ENCODE measurements at regions not wholly inside any gene's neighbourhood (a gene's known extent, or its start where the extent isn't known, plus 50 kb on each side); places are given as distances from the start of the nearest gene placed in this dataset.

GRCh38 chr13:97109256-97109655 is 112.9 kb upstream of the MBNL2 start:
- no peak for ATAC-seq
- DNase-seq (ENCODE audit: low spot score): no peak
- intact Hi-C loops (cut with DNase I): no loop called here

- intact Hi-C loops (cut with DNase I): loop anchor here (10.0 kb wide), 2 partner anchors 235 to 325 kb away; partner anchors contain the start of gene RAP2A
- ATAC-seq (peak; percentile 96), DNase-seq (ENCODE audit: low spot score) (peak; percentile 95)
Observed at GRCh38 chr13:97109841-97110492, 112.2 kb upstream of the MBNL2 start.

- no peak for ATAC-seq
- intact Hi-C loops (cut with DNase I): loop anchor here (10.0 kb wide), 2 partner anchors 234 to 324 kb away; partner anchors contain the start of gene RAP2A
- DNase-seq (ENCODE audit: low spot score): no peak
Observed at GRCh38 chr13:97110936-97111335, 111.2 kb upstream of the MBNL2 start.

- intact Hi-C loops (cut with DNase I): loop anchor here (2.0 to 10.0 kb wide), 3 partner anchors 115 to 323 kb away; partner anchors contain the start of gene RAP2A
- DNase-seq (ENCODE audit: low spot score) (no peak), ATAC-seq (no peak)
Observed at GRCh38 chr13:97111756-97112155, 110.4 kb upstream of the MBNL2 start.

GRCh38 chr13:97112446-97113152 is 109.5 kb upstream of the MBNL2 start:
- DNase-seq (ENCODE audit: low spot score): no peak
- intact Hi-C loops (cut with DNase I): loop anchor here (2.0 to 10.0 kb wide), 3 partner anchors 114 to 322 kb away; partner anchors contain the start of gene RAP2A
- no peak for ATAC-seq

GRCh38 chr13:97113231-97114001 is 108.7 kb upstream of the MBNL2 start:
- ATAC-seq: no peak
- DNase-seq (ENCODE audit: low spot score): no peak
- intact Hi-C loops (cut with DNase I): loop anchor here (2.0 to 10.0 kb wide), 3 partner anchors 113 to 321 kb away; partner anchors contain the start of gene RAP2A

GRCh38 chr13:97114651-97115050 is 107.5 kb upstream of the MBNL2 start:
- ATAC-seq: peak; percentile 6
- intact Hi-C loops (cut with DNase I): loop anchor here (10.0 kb wide), 2 partner anchors 230 to 320 kb away; partner anchors contain the start of gene RAP2A
- no peak for DNase-seq (ENCODE audit: low spot score)

- intact Hi-C loops (cut with DNase I): loop anchor here (10.0 kb wide), 2 partner anchors 228 to 318 kb away; partner anchors contain the start of gene RAP2A
- ATAC-seq: peak; percentile 52
- DNase-seq (ENCODE audit: low spot score): no peak
Observed at GRCh38 chr13:97116754-97117153, 105.4 kb upstream of the MBNL2 start.

GRCh38 chr13:97117388-97117910 is 104.7 kb upstream of the MBNL2 start:
- no peak for DNase-seq (ENCODE audit: low spot score)
- intact Hi-C loops (cut with DNase I): loop anchor here (10.0 kb wide), 2 partner anchors 227 to 317 kb away; partner anchors contain the start of gene RAP2A
- ATAC-seq: no peak

GRCh38 chr13:97119943-97120342 is 102.2 kb upstream of the MBNL2 start:
- intact Hi-C loops (cut with DNase I): loop anchor here (10.0 kb wide), 2 partner anchors 225 to 315 kb away; partner anchors contain the start of gene RAP2A

GRCh38 chr13:97120346-97120745 is 101.8 kb upstream of the MBNL2 start:
- intact Hi-C loops (cut with DNase I): no loop called here
- DNase-seq (ENCODE audit: low spot score): no peak
- ATAC-seq: no peak

More at GRCh38 chr13:97119943-97120342, 102.2 kb upstream of the MBNL2 start:
- DNase-seq (ENCODE audit: low spot score): no peak
- no peak for ATAC-seq

GRCh38 chr13:97120976-97121375 is 101.2 kb upstream of the MBNL2 start:
- DNase-seq (ENCODE audit: low spot score): no peak
- no peak for ATAC-seq
- intact Hi-C loops (cut with DNase I): no loop called here

- no peak for DNase-seq (ENCODE audit: low spot score)
- intact Hi-C loops (cut with DNase I): no loop called here
- ATAC-seq: no peak
Observed at GRCh38 chr13:97121894-97122293, 100.2 kb upstream of the MBNL2 start.

- DNase-seq (ENCODE audit: low spot score) (no peak), ATAC-seq (no peak)
- intact Hi-C loops (cut with DNase I): no loop called here
Observed at GRCh38 chr13:97122381-97122996, 99.6 kb upstream of the MBNL2 start.

- intact Hi-C loops (cut with DNase I): no loop called here
- ATAC-seq: no peak
- DNase-seq (ENCODE audit: low spot score): no peak
Observed at GRCh38 chr13:97124206-97124605, 97.9 kb upstream of the MBNL2 start.

GRCh38 chr13:97124915-97125809 is 97.0 kb upstream of the MBNL2 start:
- DNase-seq (ENCODE audit: low spot score) (no peak), ATAC-seq (peak; percentile 84)
- intact Hi-C loops (cut with DNase I): no loop called here

Data from sciatic nerve (tissue), 2 donors.